ENCODE measurements at regions not wholly inside any gene's neighbourhood (a gene's known extent, or its start where the extent isn't known, plus 50 kb on each side); places are given as distances from the start of the nearest gene placed in this dataset.
"Not testable (repeated sequence)": the region's sequence is repeated elsewhere in the genome, so short reads cannot be mapped to it uniquely, and the experiment has no call there.

GRCh38 chr7:79658304-79658703 is 204.8 kb upstream of the MAGI2 start:
- no peak overlapping the region for H3K27ac Mint-ChIP-seq
- DNase-seq (ENCODE audit: extremely low spot score, unreplicated experiment) = no peak
- no peaks in the 10 kb centered on the region for H3K9me3 Mint-ChIP-seq
- H3K27me3 Mint-ChIP-seq = no peaks in the 10 kb centered on the region
- no peaks in the 10 kb centered on the region for H3K4me1 Mint-ChIP-seq (ENCODE audit: unreplicated experiment)
- TF ChIP-seq CTCF (conservative IDR thresholded peaks at IDR 0.05) = no peak
- no peaks in the 10 kb centered on the region for H3K36me3 Mint-ChIP-seq
- H3K4me3 Mint-ChIP-seq = no peak overlapping the region

DNA sequence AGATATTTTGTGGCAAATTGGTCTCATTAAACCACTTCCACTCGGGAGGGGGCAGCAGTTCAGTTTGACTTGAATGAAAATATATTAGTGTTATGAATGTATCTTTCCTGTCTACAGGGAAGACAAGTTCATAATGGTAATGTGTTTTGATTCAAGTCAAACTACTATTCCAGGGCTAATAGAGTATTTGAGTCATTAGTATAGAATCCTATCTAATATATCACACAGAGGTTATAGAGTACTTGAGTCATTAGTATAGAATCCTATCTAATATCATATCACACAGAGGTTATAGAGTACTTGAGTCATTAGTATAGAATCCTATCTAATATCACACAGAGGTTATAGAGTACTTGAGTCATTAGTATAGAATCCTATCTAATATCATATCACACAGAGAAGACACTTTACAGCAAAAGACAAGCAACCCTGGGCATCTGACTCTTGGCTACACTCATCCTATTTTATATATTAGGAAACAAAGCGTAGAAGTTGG is 199.7 kb upstream of the MAGI2 start:
- Mint-ChIP-seq H3K4me1 (ENCODE audit: unreplicated experiment) (no peaks in the 10 kb centered on the region), H3K9me3 (no peaks in the 10 kb centered on the region), H3K27me3 (no peaks in the 10 kb centered on the region), H3K4me3 (no peak overlapping the region), H3K27ac (no peak overlapping the region), H3K36me3 (no peaks in the 10 kb centered on the region)
- TF ChIP-seq CTCF (conservative IDR thresholded peaks at IDR 0.05) = no peak
- no peak for DNase-seq (ENCODE audit: extremely low spot score, unreplicated experiment)

- H3K4me3 Mint-ChIP-seq = no peak overlapping the region
- no peak for DNase-seq (ENCODE audit: extremely low spot score, unreplicated experiment)
- no peaks in the 10 kb centered on the region for H3K27me3 Mint-ChIP-seq
- no peak overlapping the region for H3K27ac Mint-ChIP-seq
- no peaks in the 10 kb centered on the region for H3K9me3 Mint-ChIP-seq
- TF ChIP-seq CTCF (conservative IDR thresholded peaks at IDR 0.05) = no peak
- H3K4me1 Mint-ChIP-seq (ENCODE audit: unreplicated experiment) = no peaks in the 10 kb centered on the region
- H3K36me3 Mint-ChIP-seq = no peaks in the 10 kb centered on the region
Observed at GRCh38 chr7:79652619-79653018, 199.2 kb upstream of the MAGI2 start.

DNA sequence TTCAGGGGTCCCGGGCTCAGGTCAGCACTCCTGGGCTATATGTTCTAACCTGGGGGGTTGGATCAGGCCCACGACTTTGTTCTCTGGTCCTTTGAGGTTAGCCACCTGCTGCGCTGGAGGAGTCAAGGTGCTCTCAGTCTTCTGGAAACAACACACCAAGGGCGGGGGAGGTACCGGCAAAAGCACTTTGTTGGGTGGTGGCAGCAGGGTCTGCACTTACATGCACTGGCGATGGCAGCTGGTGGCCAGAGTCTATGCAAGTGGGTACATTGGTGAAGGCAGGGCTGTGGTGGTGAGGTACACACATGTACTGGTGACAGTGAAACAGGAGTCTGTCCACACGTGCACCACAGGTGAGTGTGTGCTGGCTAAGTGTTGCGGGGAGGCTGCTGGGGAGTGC is 194.2 kb upstream of the MAGI2 start:
- Mint-ChIP-seq H3K27me3 (no peaks in the 10 kb centered on the region), H3K9me3 (no peaks in the 10 kb centered on the region), H3K4me3 (no peak overlapping the region), H3K36me3 (no peaks in the 10 kb centered on the region), H3K27ac (no peak overlapping the region), H3K4me1 (ENCODE audit: unreplicated experiment) (no peaks in the 10 kb centered on the region)
- no peak for DNase-seq (ENCODE audit: extremely low spot score, unreplicated experiment)
- TF ChIP-seq CTCF (conservative IDR thresholded peaks at IDR 0.05) = no peak

DNA sequence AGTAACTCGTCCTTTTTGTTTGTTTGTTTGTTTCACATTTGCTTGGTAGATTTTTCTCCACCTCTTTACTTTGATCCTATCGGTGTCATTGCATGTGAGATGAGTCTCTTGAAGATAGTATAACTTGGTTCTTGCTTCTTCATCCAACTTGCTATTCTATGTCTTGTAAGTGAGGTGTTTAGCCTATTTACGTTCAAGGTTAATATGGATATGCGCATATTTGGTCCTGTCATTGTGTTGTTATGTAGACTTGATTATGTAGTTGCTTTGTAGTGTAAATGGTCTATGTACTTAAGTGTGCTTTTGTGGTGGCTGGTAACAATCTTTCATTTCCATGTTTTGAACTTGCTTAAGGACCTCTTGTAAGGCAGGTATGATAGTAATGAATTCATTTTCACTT is 192.8 kb upstream of the MAGI2 start:
- no peaks in the 10 kb centered on the region for H3K4me1 Mint-ChIP-seq (ENCODE audit: unreplicated experiment)
- no peaks in the 10 kb centered on the region for H3K9me3 Mint-ChIP-seq
- H3K36me3 Mint-ChIP-seq = no peaks in the 10 kb centered on the region
- H3K27me3 Mint-ChIP-seq = no peaks in the 10 kb centered on the region
- TF ChIP-seq CTCF (conservative IDR thresholded peaks at IDR 0.05) = no peak
- DNase-seq (ENCODE audit: extremely low spot score, unreplicated experiment) = no peak
- no peak overlapping the region for H3K4me3 Mint-ChIP-seq
- H3K27ac Mint-ChIP-seq = no peak overlapping the region

GRCh38 chr7:79636849-79637248 is 183.4 kb upstream of the MAGI2 start:
- Mint-ChIP-seq H3K27me3 (no peaks in the 10 kb centered on the region), H3K27ac (no peak overlapping the region), H3K9me3 (no peaks in the 10 kb centered on the region), H3K4me1 (ENCODE audit: unreplicated experiment) (no peaks in the 10 kb centered on the region), H3K36me3 (no peaks in the 10 kb centered on the region), H3K4me3 (no peak overlapping the region)
- no peak for TF ChIP-seq CTCF (conservative IDR thresholded peaks at IDR 0.05)
- no peak for DNase-seq (ENCODE audit: extremely low spot score, unreplicated experiment)

DNA sequence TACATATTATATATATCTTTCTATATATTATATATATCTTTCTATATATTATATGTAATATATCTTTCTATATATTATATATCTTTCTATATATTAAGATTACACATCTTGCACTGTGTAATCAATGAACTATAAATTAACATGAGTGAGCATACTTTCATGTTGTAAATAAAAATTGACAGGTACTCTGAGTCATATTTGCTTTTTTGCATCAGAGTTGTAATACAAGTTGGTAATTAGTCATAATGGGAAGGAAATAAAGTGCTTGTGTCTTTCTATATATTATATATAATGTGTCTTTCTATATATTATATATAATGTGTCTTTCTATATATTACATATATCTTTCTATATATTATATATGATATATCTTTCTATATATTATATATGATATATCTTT is 172.5 kb upstream of the MAGI2 start:
- not testable (repeated sequence) for H3K27ac Mint-ChIP-seq; DNase-seq (ENCODE audit: extremely low spot score, unreplicated experiment); H3K36me3 Mint-ChIP-seq

More for the DNA sequence above, 172.5 kb upstream of the MAGI2 start:
- not testable (repeated sequence) for H3K4me1 Mint-ChIP-seq (ENCODE audit: unreplicated experiment); H3K9me3 Mint-ChIP-seq; H3K4me3 Mint-ChIP-seq; H3K27me3 Mint-ChIP-seq

Data from type B pancreatic cell (in vitro differentiated cells).